DND-41 (cell line): ENCODE measurements at regions not wholly inside any gene's neighbourhood (a gene's known extent, or its start where the extent isn't known, plus 50 kb on each side); places are given as distances from the start of the nearest gene placed in this dataset.

Source experiments
- EZH2 ChIP-seq: IDR thresholded peaks from 3 replicates; pipeline ENCODE4 v1.6.1; 2012; ENCODE audit warnings: borderline replicate concordance, low read depth, mild to moderate bottlenecking, moderate library complexity, low read length, inconsistent platforms; ENCODE audit not compliant: severe bottlenecking
- TF ChIP-seq, protein P1 (sequence below): IDR thresholded peaks from 2 replicates; pipeline ENCODE4 v1.5.1; 2012; ENCODE audit warnings: borderline replicate concordance, low read length, moderate library complexity, mild to moderate bottlenecking; ENCODE audit not compliant: poor library complexity, severe bottlenecking; ENCODE audit errors: extremely low read depth

DNA sequence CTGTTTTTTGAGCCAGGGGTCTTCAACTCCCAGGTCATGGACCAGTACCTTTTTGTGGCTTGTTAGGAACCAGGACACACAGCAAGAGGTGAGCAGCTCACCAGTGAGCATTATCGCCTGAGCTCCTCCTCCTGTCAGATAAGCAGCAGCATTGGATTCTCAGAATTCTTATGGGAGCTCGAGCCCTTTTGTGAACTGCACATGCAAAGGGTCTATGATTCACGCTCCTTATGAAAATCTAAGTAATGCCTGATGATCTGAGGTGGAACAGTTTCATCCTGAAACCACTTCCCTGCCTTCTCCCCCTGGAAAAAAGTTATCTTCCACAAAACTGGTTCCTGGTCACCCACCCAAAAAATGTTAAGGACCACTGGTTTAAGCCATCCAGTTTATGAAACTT is 1047.6 kb downstream of the OTOL1 start:
- TF ChIP-seq, protein P1, sequence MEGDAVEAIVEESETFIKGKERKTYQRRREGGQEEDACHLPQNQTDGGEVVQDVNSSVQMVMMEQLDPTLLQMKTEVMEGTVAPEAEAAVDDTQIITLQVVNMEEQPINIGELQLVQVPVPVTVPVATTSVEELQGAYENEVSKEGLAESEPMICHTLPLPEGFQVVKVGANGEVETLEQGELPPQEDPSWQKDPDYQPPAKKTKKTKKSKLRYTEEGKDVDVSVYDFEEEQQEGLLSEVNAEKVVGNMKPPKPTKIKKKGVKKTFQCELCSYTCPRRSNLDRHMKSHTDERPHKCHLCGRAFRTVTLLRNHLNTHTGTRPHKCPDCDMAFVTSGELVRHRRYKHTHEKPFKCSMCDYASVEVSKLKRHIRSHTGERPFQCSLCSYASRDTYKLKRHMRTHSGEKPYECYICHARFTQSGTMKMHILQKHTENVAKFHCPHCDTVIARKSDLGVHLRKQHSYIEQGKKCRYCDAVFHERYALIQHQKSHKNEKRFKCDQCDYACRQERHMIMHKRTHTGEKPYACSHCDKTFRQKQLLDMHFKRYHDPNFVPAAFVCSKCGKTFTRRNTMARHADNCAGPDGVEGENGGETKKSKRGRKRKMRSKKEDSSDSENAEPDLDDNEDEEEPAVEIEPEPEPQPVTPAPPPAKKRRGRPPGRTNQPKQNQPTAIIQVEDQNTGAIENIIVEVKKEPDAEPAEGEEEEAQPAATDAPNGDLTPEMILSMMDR, result no peak
- no peak for TF ChIP-seq EZH2
